ENCODE measurements at regions not wholly inside any gene's neighbourhood (a gene's known extent, or its start where the extent isn't known, plus 50 kb on each side); places are given as distances from the start of the nearest gene placed in this dataset.
"Not testable (repeated sequence)": the region's sequence is repeated elsewhere in the genome, so short reads cannot be mapped to it uniquely, and the experiment has no call there.

DNA sequence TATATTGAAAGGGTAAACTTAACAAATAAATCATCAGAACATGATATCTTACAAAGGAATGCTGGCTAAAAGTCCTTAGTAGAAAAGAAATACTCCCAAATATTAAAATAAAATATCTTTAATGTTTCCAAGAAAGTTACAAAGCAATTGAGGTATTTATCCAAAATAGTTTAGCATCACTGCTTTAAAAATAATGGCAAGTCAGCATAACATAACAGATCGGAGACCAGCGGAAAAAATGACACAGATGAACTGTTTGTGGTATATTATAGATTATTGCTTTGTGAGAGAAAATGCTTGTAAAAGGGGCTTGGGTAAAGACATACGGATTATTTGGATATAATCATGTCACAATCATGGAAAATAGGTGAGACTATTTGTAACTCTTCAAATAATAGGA lies 168.5 kb upstream of the TEX13C start:
- ChIA-PET POLR2A (no interaction called here), CTCF (no interaction called here)
- H3K4me3 ChIP-seq (ENCODE audit: low read depth, low read length): no peak overlapping the region
- TF ChIP-seq, protein P1, sequence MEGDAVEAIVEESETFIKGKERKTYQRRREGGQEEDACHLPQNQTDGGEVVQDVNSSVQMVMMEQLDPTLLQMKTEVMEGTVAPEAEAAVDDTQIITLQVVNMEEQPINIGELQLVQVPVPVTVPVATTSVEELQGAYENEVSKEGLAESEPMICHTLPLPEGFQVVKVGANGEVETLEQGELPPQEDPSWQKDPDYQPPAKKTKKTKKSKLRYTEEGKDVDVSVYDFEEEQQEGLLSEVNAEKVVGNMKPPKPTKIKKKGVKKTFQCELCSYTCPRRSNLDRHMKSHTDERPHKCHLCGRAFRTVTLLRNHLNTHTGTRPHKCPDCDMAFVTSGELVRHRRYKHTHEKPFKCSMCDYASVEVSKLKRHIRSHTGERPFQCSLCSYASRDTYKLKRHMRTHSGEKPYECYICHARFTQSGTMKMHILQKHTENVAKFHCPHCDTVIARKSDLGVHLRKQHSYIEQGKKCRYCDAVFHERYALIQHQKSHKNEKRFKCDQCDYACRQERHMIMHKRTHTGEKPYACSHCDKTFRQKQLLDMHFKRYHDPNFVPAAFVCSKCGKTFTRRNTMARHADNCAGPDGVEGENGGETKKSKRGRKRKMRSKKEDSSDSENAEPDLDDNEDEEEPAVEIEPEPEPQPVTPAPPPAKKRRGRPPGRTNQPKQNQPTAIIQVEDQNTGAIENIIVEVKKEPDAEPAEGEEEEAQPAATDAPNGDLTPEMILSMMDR (IDR thresholded peaks at IDR 0.05; ENCODE audit: insufficient read depth, low read length, missing control alignments): no peak
- DNase-seq (ENCODE audit: low read depth, low spot score): no peak

DNA sequence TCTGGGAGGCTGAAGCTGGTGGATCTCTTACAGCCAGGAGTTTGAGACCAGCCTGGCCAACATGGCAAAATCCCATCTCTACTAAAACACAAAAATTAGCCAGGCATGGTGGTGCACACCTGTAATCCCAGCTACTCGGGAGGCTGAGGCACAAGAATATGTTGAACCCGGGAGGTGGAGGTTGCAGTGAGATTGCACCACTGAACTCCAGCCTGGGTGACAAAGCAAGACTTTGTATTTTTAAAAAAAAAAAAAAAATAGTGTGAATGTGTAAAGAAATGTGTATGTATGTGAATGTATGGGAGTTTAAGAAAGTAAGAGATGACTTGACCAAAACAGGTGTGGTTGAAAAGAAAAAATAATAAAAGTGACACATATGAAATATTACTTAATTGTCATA lies 167.7 kb upstream of the TEX13C start:
- ChIA-PET POLR2A (no interaction called here), CTCF (no interaction called here)
- no peak for DNase-seq (ENCODE audit: low read depth, low spot score)
- TF ChIP-seq, protein P1 (IDR thresholded peaks at IDR 0.05; ENCODE audit: insufficient read depth, low read length, missing control alignments): no peak
- H3K4me3 ChIP-seq (ENCODE audit: low read depth, low read length): no peak overlapping the region

DNA sequence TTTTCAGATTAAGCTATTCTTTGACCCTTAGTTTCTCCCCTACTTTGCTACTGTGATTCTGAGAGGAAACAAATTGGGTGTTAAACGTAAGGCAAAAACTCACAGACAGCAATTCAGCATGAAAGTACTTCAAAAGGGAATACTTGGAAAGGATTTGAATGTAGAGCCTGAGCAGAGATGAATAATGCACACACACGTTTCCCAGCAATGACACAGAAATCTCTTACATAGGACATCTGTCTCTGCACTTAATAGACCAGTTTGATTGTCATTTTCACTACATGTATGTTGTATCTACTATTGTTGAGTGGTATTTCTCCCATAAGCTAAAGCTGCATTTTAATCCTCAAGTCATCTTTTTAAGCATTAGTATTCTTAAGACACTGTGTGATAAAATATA lies 166.1 kb upstream of the TEX13C start:
- CTCF ChIA-PET: no interaction called here
- TF ChIP-seq, protein P1 (IDR thresholded peaks at IDR 0.05; ENCODE audit: insufficient read depth, low read length, missing control alignments): no peak
- POLR2A ChIA-PET: no interaction called here

DNA sequence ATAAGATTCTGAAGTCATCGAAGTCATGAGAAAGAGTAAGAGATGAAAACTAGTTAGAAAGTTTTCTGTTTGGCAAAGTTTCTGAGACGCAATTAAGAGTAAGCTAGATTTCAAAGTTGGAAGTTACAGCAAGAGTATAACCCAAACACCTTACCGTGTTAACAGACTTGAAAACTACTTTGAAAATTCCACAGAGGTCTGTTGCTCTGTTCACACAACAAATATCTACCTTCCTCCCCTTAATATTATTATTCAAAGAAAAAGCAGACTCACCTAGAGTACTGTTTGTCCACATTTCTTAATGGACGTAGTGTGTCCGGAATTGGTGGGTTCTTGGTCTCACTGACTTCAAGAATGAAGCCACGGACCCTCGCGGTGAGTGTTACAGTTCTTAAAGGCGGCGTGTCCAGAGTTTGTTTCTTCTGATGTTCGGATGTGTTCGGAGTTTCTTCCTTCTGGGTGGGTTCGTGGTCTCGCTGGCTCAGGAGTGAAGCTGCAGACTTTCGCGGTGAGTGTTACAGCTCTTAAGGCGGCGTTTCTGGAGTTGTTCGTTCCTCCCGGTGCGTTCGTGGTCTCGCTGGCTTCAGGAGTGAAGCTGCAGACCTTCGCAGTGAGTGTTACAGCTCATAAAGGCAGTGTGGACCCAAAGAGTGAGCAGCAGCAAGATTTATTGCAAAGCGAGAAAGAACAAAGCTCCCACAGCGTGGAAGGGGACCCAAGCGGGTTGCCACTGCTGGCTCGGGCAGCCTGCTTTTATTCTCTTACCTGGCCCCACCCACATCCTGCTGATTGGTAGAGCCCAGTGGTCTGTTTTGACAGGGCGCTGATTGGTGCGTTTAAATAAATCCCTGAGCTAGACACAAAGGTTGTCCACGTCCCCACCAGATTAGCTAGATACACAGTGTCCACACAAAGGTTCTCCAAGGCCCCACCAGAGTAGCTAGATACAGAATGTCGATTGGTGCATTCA lies 165.1 kb upstream of the TEX13C start:
- POLR2A ChIA-PET; CTCF ChIA-PET; DNase-seq (ENCODE audit: low read depth, low spot score); H3K4me3 ChIP-seq (ENCODE audit: low read depth, low read length): not testable (repeated sequence)

More for the DNA sequence above, 166.1 kb upstream of the TEX13C start:
- no peak for DNase-seq (ENCODE audit: low read depth, low spot score)
- H3K4me3 ChIP-seq (ENCODE audit: low read depth, low read length): no peak overlapping the region

DNA sequence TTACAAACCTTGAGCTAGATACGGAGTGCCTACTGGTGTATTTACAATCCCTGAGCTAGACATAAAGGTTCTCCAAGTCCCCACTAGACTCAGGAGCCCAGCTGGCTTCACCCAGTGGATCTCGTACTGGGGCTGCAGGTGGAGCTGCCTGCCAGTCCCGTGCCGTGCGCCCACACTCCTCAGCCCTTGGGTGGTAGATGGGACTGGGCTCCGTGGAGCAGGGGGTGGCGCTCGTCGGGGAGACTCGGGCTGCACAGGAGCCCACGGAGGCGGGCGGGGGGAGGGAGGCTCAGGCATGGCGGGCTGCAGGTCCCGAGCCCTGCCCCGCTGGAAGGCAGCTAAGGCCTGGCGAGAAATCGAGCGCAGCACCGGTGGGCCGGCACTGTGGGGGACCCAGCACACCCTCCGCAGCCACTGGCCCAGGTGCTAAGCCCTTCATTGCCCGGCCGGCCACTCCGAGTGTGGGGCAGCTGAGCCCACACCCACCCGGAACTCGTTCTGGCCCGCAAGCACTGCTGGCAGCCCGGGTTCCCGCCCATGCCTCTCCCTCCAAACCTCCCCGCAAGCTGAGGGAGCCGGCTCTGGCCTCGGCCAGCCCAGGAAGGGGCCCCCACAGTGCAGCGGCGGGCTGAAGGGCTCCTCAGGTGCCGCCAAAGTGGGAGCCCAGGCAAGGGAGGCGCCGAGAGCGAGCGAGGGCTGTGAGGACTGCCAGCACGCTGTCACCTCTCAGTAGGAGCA lies 164.2 kb upstream of the TEX13C start:
- H3K4me3 ChIP-seq (ENCODE audit: low read depth, low read length); POLR2A ChIA-PET; DNase-seq (ENCODE audit: low read depth, low spot score); CTCF ChIA-PET: not testable (repeated sequence)

DNA sequence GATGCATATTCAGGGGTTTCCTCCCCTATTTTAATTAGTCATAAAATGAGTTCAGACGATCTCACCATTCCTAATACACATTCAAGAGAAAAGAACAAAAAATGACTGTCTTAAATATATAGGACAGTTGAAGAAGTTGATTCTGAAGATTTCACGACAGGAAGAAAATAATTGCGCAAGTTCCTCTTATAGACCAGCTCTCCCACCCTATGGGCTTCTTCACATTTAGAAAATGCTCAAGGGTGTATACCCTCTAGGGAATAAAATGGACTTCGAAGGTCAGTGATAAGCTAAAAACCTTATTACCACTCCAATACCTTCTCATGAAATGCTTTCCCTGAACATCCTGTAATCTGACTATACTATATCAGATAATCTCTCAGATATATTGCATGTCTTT lies 149.2 kb upstream of the TEX13C start:
- CTCF ChIA-PET: no interaction called here
- POLR2A ChIA-PET: no interaction called here
- TF ChIP-seq, protein P1 (IDR thresholded peaks at IDR 0.05; ENCODE audit: insufficient read depth, low read length, missing control alignments): no peak
- no peak overlapping the region for H3K4me3 ChIP-seq (ENCODE audit: low read depth, low read length)
- DNase-seq (ENCODE audit: low read depth, low spot score): no peak

DNA sequence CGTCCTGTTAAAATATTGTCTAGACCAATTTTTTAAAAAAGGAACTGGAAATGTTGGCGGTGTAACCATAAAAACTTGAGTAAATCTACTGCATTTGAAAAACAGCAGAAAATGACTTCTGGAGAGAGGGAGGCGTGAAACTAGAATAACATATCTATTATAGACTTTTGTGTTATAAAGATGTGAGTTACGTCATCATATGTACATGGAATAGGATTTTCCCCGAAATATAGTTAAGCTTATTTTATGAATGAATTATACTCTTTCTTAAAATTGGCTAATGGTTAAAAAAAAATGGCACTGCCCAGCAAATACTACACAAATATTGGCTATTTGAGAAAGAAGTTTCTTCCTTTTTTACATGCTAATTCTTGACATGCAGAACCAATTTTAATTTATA lies 147.1 kb upstream of the TEX13C start:
- TF ChIP-seq, protein P1 (IDR thresholded peaks at IDR 0.05; ENCODE audit: insufficient read depth, low read length, missing control alignments): no peak
- no peak for DNase-seq (ENCODE audit: low read depth, low spot score)
- POLR2A ChIA-PET: no interaction called here
- CTCF ChIA-PET: no interaction called here
- no peak overlapping the region for H3K4me3 ChIP-seq (ENCODE audit: low read depth, low read length)

Measured in AG04449 (cell line).